Caco-2 (cell line): ENCODE measurements at regions not wholly inside any gene's neighbourhood (a gene's known extent, or its start where the extent isn't known, plus 50 kb on each side); places are given as distances from the start of the nearest gene placed in this dataset.

ENCODE experiments used
- BruUV-seq: library from RNA; stranded (reverse); fragments of 400-500 nt; replicated peaks from 2 replicates; lab custom pipeline; 2021; lab: Mats Ljungman, UMichigan
- CTCF ChIA-PET: fragments of 300-600 bp; sonication (Branson Sonifier 250); formaldehyde crosslinking; loops from one replicate; lab custom pipeline; 2022; ENCODE audit warnings: antibody characterized with exemption; lab: Charles Lee
- POLR2A ChIA-PET: fragments of 300-600 bp; sonication (Branson Sonifier 250); formaldehyde crosslinking; loops from one replicate; lab custom pipeline; 2022; ENCODE audit warnings: antibody characterized with exemption; lab: Charles Lee
- DNase-seq, 2 experiments: peaks; one replicate each; pipeline versions ENCODE4 v3.0.0 to v3.0.0-alpha.2; 2020 to 2022
- H3K27me3 ChIP-seq: replicated peaks from 2 replicates; pipeline ENCODE4 v1.6.0; 2011; ENCODE audit warnings: low read length; ENCODE audit not compliant: control insufficient read depth, insufficient read depth
- H3K36me3 ChIP-seq: 2 replicates; pipeline ENCODE4 v1.5.1; 2011; ENCODE audit warnings: low read length; ENCODE audit not compliant: control insufficient read depth, insufficient read depth
- H3K4me1 ChIP-seq: fragments of 250-450 bp; sonication (Bioruptor Pico); 2 replicates; pipeline ENCODE4 v1.5.1; 2020; ENCODE audit warnings: mild to moderate bottlenecking
- H3K4me3 ChIP-seq: 2 replicates; pipeline ENCODE4 v1.5.1; 2011; ENCODE audit warnings: low read depth, mild to moderate bottlenecking, control low read depth, low read length
- H3K9me3 ChIP-seq: fragments of 250-450 bp; sonication (Bioruptor Pico); 2 replicates; pipeline ENCODE4 v1.5.1; 2020; ENCODE audit warnings: mild to moderate bottlenecking, moderate library complexity
- H3K27ac Mint-ChIP-seq: one replicate; pipeline ENCODE4 v1.8.0; 2022; ENCODE audit warnings: mixed read lengths; ENCODE audit not compliant: unreplicated experiment
- H3K27me3 Mint-ChIP-seq: one replicate; pipeline ENCODE4 v1.8.0; 2022; ENCODE audit warnings: mixed read lengths; ENCODE audit not compliant: insufficient read depth, unreplicated experiment
- H3K36me3 Mint-ChIP-seq: one replicate; pipeline ENCODE4 v1.8.0; 2022; ENCODE audit warnings: mild to moderate bottlenecking, mixed read lengths; ENCODE audit not compliant: insufficient read depth, unreplicated experiment
- H3K4me1 Mint-ChIP-seq: one replicate; pipeline ENCODE4 v1.8.0; 2022; ENCODE audit warnings: low read depth, mixed read lengths; ENCODE audit not compliant: unreplicated experiment
- H3K4me3 Mint-ChIP-seq: one replicate; pipeline ENCODE4 v1.8.0; 2022; ENCODE audit warnings: mild to moderate bottlenecking, moderate library complexity, mixed read lengths; ENCODE audit not compliant: unreplicated experiment
- H3K9me3 Mint-ChIP-seq: one replicate; pipeline ENCODE4 v1.8.0; 2022; ENCODE audit warnings: mixed read lengths; ENCODE audit not compliant: unreplicated experiment
- intact Hi-C: fragments of 100-400 bp; cut with micrococcal nuclease; formaldehyde crosslinking; loops from one replicate; pipeline ENCODE4 v1.10.0; 2022; ENCODE audit not compliant: unreplicated experiment
- TF ChIP-seq, protein P1 (sequence below), 2 experiments: fragments of 200-600 bp in 1 of 2; IDR thresholded peaks; 1 replicate in 1 of 2; 2 replicates in 1 of 2; pipeline versions ENCODE4 v1.5.1 to v1.8.0; 2011 to 2022; ENCODE audit warnings: antibody characterized with exemption in 1 of 2, control low read depth in 1 of 2, inconsistent platforms in 1 of 2, low read depth in 1 of 2, low read length in 1 of 2, mild to moderate bottlenecking in 1 of 2, moderate library complexity in 1 of 2; ENCODE audit not compliant: insufficient read depth in 1 of 2, severe bottlenecking in 1 of 2, unreplicated experiment in 1 of 2

DNA sequence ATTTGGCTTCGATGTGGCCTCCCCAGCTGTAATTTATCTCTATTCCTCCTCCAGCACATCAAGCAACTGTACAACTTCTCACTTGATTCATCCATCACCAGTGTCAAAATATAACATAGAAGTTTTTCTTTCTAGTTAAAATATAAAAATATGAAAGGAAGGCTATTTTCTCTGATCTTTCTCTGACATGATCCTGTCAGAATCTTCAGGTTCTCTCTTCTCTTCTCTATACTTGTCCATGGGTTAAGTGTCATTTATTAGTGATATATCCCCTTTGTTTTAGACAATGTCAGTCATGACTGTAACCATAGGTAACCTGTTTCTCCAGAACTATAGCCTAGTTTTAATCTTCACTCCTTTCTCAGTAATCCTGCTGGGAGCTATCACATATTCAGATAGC lies 132.5 kb upstream of the G2E3 start:
- ChIA-PET CTCF (no interaction called here), POLR2A (no interaction called here)
- Histone ChIP-seq H3K9me3 (no peaks in the 10 kb centered on the region), H3K4me1 (no peaks in the 10 kb centered on the region), H3K36me3 (no peaks in the 10 kb centered on the region), H3K4me3 (no peak overlapping the region), H3K27me3 (no peaks in the 10 kb centered on the region)
- Mint-ChIP-seq H3K4me3 (no peak overlapping the region), H3K27ac (no peak overlapping the region), H3K36me3 (no peaks in the 10 kb centered on the region), H3K4me1 (peaks cover 10% of the 10 kb centered on the region), H3K27me3 (peaks cover 3% of the 10 kb centered on the region), H3K9me3 (no peaks in the 10 kb centered on the region)
- intact Hi-C loops, result no loop called here
- BruUV-seq, result no TSS peak
- TF ChIP-seq, protein P1, sequence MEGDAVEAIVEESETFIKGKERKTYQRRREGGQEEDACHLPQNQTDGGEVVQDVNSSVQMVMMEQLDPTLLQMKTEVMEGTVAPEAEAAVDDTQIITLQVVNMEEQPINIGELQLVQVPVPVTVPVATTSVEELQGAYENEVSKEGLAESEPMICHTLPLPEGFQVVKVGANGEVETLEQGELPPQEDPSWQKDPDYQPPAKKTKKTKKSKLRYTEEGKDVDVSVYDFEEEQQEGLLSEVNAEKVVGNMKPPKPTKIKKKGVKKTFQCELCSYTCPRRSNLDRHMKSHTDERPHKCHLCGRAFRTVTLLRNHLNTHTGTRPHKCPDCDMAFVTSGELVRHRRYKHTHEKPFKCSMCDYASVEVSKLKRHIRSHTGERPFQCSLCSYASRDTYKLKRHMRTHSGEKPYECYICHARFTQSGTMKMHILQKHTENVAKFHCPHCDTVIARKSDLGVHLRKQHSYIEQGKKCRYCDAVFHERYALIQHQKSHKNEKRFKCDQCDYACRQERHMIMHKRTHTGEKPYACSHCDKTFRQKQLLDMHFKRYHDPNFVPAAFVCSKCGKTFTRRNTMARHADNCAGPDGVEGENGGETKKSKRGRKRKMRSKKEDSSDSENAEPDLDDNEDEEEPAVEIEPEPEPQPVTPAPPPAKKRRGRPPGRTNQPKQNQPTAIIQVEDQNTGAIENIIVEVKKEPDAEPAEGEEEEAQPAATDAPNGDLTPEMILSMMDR (IDR thresholded peaks at IDR 0.05; ENCODE audit: insufficient read depth in 1 of 2, low read depth in 1 of 2, low read length in 1 of 2, severe bottlenecking in 1 of 2, unreplicated experiment in 1 of 2), result no peak
- no peak for DNase-seq

DNA sequence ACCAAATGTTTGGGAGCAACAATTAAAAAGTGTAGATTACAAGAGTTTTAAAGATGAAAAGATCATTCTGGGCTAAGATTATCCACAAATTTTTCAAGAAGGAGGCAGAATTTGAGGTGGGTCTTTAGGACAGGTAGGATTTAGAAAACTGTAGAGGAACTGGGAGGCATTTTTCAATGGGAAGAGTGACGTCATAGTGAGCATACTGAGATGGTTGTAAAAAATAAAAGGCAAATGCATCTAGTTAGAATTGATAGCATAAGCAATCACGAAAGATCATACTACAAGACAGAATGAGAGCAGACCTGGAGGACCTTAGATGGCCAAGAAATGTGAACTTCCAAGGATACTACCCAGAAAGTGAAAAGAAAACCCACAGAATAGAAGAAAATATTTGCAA lies 131.6 kb upstream of the G2E3 start:
- CTCF ChIA-PET, result no interaction called here
- H3K27me3 Mint-ChIP-seq, result peaks cover 3% of the 10 kb centered on the region
- H3K4me3 Mint-ChIP-seq, result no peak overlapping the region
- Histone ChIP-seq H3K27me3 (no peaks in the 10 kb centered on the region), H3K9me3 (no peaks in the 10 kb centered on the region), H3K36me3 (no peaks in the 10 kb centered on the region), H3K4me1 (no peaks in the 10 kb centered on the region), H3K4me3 (no peak overlapping the region)
- H3K4me1 Mint-ChIP-seq, result peaks cover 10% of the 10 kb centered on the region
- POLR2A ChIA-PET, result no interaction called here
- intact Hi-C loops, result no loop called here
- H3K27ac Mint-ChIP-seq, result no peak overlapping the region
- H3K36me3 Mint-ChIP-seq, result no peaks in the 10 kb centered on the region
- H3K9me3 Mint-ChIP-seq, result no peaks in the 10 kb centered on the region
- no TSS peak for BruUV-seq
- TF ChIP-seq, protein P1 (IDR thresholded peaks at IDR 0.05; ENCODE audit: insufficient read depth in 1 of 2, low read depth in 1 of 2, low read length in 1 of 2, severe bottlenecking in 1 of 2, unreplicated experiment in 1 of 2), result no peak
- no peak for DNase-seq

DNA sequence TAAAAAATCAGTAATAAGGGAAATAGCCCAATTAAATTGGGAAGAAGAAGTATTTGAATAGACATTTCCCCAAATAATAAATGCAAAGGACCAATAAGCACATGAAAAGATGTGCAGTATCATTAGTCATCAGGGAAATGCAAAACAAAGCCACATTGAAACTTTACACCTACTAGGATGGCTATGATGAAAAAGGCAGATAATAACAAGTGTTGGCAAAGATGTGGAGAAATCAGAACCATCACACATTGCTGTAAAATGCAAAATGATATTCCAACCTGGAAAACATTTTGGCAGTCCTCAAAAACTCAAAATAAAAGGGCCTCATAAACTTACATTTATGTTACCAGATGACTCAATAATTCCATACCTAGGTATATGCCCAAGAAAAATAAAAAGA lies 131.1 kb upstream of the G2E3 start:
- CTCF ChIA-PET, result no interaction called here
- no peaks in the 10 kb centered on the region for H3K27me3 ChIP-seq
- peaks cover 3% of the 10 kb centered on the region for H3K27me3 Mint-ChIP-seq
- no peak for DNase-seq
- no peaks in the 10 kb centered on the region for H3K36me3 ChIP-seq
- peaks cover 10% of the 10 kb centered on the region for H3K4me1 Mint-ChIP-seq
- no peaks in the 10 kb centered on the region for H3K9me3 ChIP-seq
- intact Hi-C loops, result no loop called here
- no peak overlapping the region for H3K27ac Mint-ChIP-seq
- H3K4me3 ChIP-seq, result no peak overlapping the region
- no peak overlapping the region for H3K4me3 Mint-ChIP-seq
- H3K9me3 Mint-ChIP-seq, result no peaks in the 10 kb centered on the region
- TF ChIP-seq, protein P1 (IDR thresholded peaks at IDR 0.05; ENCODE audit: insufficient read depth in 1 of 2, low read depth in 1 of 2, low read length in 1 of 2, severe bottlenecking in 1 of 2, unreplicated experiment in 1 of 2), result no peak
- H3K4me1 ChIP-seq, result no peaks in the 10 kb centered on the region
- H3K36me3 Mint-ChIP-seq, result no peaks in the 10 kb centered on the region
- BruUV-seq, result no TSS peak
- POLR2A ChIA-PET, result no interaction called here
